ENCODE measurements at regions not wholly inside any gene's neighbourhood (a gene's known extent, or its start where the extent isn't known, plus 50 kb on each side); places are given as distances from the start of the nearest gene placed in this dataset.

GRCh38 chr14:53701108-53701875 is 255.3 kb downstream of the BMP4 start:
- no peaks in the 10 kb centered on the region for H3K36me3 Mint-ChIP-seq
- no peaks in the 10 kb centered on the region for H3K9me3 Mint-ChIP-seq
- no peaks in the 10 kb centered on the region for H3K4me1 Mint-ChIP-seq (ENCODE audit: unreplicated experiment)
- no peak for TF ChIP-seq CTCF (conservative IDR thresholded peaks at IDR 0.05)
- no peak for DNase-seq (ENCODE audit: extremely low spot score, unreplicated experiment)
- H3K27ac Mint-ChIP-seq: no peak overlapping the region
- no peak overlapping the region for H3K4me3 Mint-ChIP-seq
- no peaks in the 10 kb centered on the region for H3K27me3 Mint-ChIP-seq

GRCh38 chr14:53696217-53696965 is 260.2 kb downstream of the BMP4 start:
- Mint-ChIP-seq H3K36me3 (no peaks in the 10 kb centered on the region), H3K9me3 (no peaks in the 10 kb centered on the region), H3K27ac (no peak overlapping the region), H3K4me3 (no peak overlapping the region), H3K27me3 (no peaks in the 10 kb centered on the region), H3K4me1 (ENCODE audit: unreplicated experiment) (peaks cover 13% of the 10 kb centered on the region)
- DNase-seq (ENCODE audit: extremely low spot score, unreplicated experiment): no peak
- no peak for TF ChIP-seq CTCF (conservative IDR thresholded peaks at IDR 0.05)

GRCh38 chr14:53695692-53696214 is 260.9 kb downstream of the BMP4 start:
- H3K9me3 Mint-ChIP-seq: no peaks in the 10 kb centered on the region
- no peak overlapping the region for H3K27ac Mint-ChIP-seq
- H3K4me1 Mint-ChIP-seq (ENCODE audit: unreplicated experiment): peaks cover 13% of the 10 kb centered on the region
- H3K36me3 Mint-ChIP-seq: no peaks in the 10 kb centered on the region
- no peaks in the 10 kb centered on the region for H3K27me3 Mint-ChIP-seq
- TF ChIP-seq CTCF (conservative IDR thresholded peaks at IDR 0.05): no peak
- DNase-seq (ENCODE audit: extremely low spot score, unreplicated experiment): no peak
- H3K4me3 Mint-ChIP-seq: no peak overlapping the region

GRCh38 chr14:53692885-53693284 is 263.7 kb downstream of the BMP4 start:
- Mint-ChIP-seq H3K4me3 (no peak overlapping the region), H3K27ac (no peak overlapping the region), H3K4me1 (ENCODE audit: unreplicated experiment) (peaks cover 13% of the 10 kb centered on the region), H3K9me3 (no peaks in the 10 kb centered on the region), H3K36me3 (no peaks in the 10 kb centered on the region), H3K27me3 (no peaks in the 10 kb centered on the region)
- DNase-seq (ENCODE audit: extremely low spot score, unreplicated experiment): no peak
- TF ChIP-seq CTCF (conservative IDR thresholded peaks at IDR 0.05): no peak

GRCh38 chr14:53692451-53692850 is 264.2 kb downstream of the BMP4 start:
- H3K9me3 Mint-ChIP-seq: no peaks in the 10 kb centered on the region
- H3K4me3 Mint-ChIP-seq: no peak overlapping the region
- DNase-seq (ENCODE audit: extremely low spot score, unreplicated experiment): no peak
- no peak overlapping the region for H3K27ac Mint-ChIP-seq
- no peaks in the 10 kb centered on the region for H3K27me3 Mint-ChIP-seq
- TF ChIP-seq CTCF (conservative IDR thresholded peaks at IDR 0.05): no peak
- peaks cover 13% of the 10 kb centered on the region for H3K4me1 Mint-ChIP-seq (ENCODE audit: unreplicated experiment)
- no peaks in the 10 kb centered on the region for H3K36me3 Mint-ChIP-seq
